ELR (cell line): ENCODE measurements at regions not wholly inside any gene's neighbourhood (a gene's known extent, or its start where the extent isn't known, plus 50 kb on each side); places are given as distances from the start of the nearest gene placed in this dataset.
"Not testable (repeated sequence)": the region's sequence is repeated elsewhere in the genome, so short reads cannot be mapped to it uniquely, and the experiment has no call there.

Experiments
- DNase-seq: peaks from one replicate; pipeline ENCODE4 v3.0.0-alpha.2; 2015; ENCODE audit warnings: low read depth

GRCh38 chr6:159642995-159643394 lies 50.0 kb downstream of the SOD2 start:
- no peak for DNase-seq

GRCh38 chr6:159642481-159642880 lies 50.6 kb downstream of the SOD2 start:
- no peak for DNase-seq

GRCh38 chr6:159640722-159641482 lies 52.1 kb downstream of the SOD2 start:
- no peak for DNase-seq

GRCh38 chr6:159640322-159640721 lies 52.7 kb downstream of the SOD2 start:
- DNase-seq, result no peak

- DNase-seq, result no peak
Measured at GRCh38 chr6:159639721-159640120, 53.3 kb downstream of the SOD2 start.

- DNase-seq, result peak; percentile 62
Measured at GRCh38 chr6:159633196-159633595, 59.8 kb downstream of the SOD2 start.

GRCh38 chr6:159631886-159632285 lies 61.2 kb downstream of the SOD2 start:
- no peak for DNase-seq

- DNase-seq, result no peak
Measured at GRCh38 chr6:159627939-159628338, 65.1 kb downstream of the SOD2 start.

- not testable (repeated sequence) for DNase-seq
Measured at GRCh38 chr6:159626506-159626905, 66.5 kb downstream of the SOD2 start.

- no peak for DNase-seq
Measured at GRCh38 chr6:159623156-159623555, 69.9 kb downstream of the SOD2 start.

- no peak for DNase-seq
Measured at GRCh38 chr6:159620947-159621346, 72.1 kb downstream of the SOD2 start.

GRCh38 chr6:159617444-159617843 lies 75.6 kb downstream of the SOD2 start:
- no peak for DNase-seq

GRCh38 chr6:159616456-159616855 lies 76.6 kb downstream of the SOD2 start:
- DNase-seq, result no peak

- no peak for DNase-seq
Measured at GRCh38 chr6:159615918-159616317, 77.1 kb downstream of the SOD2 start.

- DNase-seq, result no peak
Measured at GRCh38 chr6:159610881-159611280, 82.2 kb downstream of the SOD2 start.

GRCh38 chr6:159609652-159610178 lies 83.3 kb downstream of the SOD2 start:
- no peak for DNase-seq

- DNase-seq, result peak; percentile 60
Measured at GRCh38 chr6:159608961-159609651, 83.9 kb downstream of the SOD2 start.

GRCh38 chr6:159606786-159607185 lies 86.3 kb downstream of the SOD2 start:
- DNase-seq, result peak; percentile 16

GRCh38 chr6:159604443-159604956 lies 88.5 kb downstream of the SOD2 start:
- DNase-seq, result no peak

- DNase-seq, result no peak
Measured at GRCh38 chr6:159602431-159603041, 90.5 kb downstream of the SOD2 start.

- no peak for DNase-seq
Measured at GRCh38 chr6:159601211-159601610, 91.8 kb downstream of the SOD2 start.

- DNase-seq, result peak; percentile 62
Measured at GRCh38 chr6:159595173-159595572, 97.9 kb downstream of the SOD2 start.

- peak; percentile 88 for DNase-seq
Measured at GRCh38 chr6:159594750-159595117, 98.3 kb downstream of the SOD2 start.
